Endothelial cell of umbilical vein (primary cell): ENCODE measurements at regions not wholly inside any gene's neighbourhood (a gene's known extent, or its start where the extent isn't known, plus 50 kb on each side); places are given as distances from the start of the nearest gene placed in this dataset.

Experiments used
- EZH2 ChIP-seq: IDR thresholded peaks from 2 replicates; pipeline ENCODE4 v1.6.1; 2012; ENCODE audit warnings: borderline replicate concordance, low read depth, mild to moderate bottlenecking, moderate library complexity, low read length, inconsistent platforms; ENCODE audit not compliant: severe bottlenecking
- JUN ChIP-seq: IDR thresholded peaks from 2 replicates; pipeline ENCODE4 v1.6.1; 2011; ENCODE audit warnings: borderline replicate concordance, low read depth; ENCODE audit not compliant: insufficient read length, insufficient read depth
- POLR2AphosphoS5 ChIP-seq: IDR thresholded peaks from 2 replicates; pipeline ENCODE4 v1.6.1; 2012; ENCODE audit warnings: low read depth, mild to moderate bottlenecking, control low read depth, low read length, moderate library complexity; ENCODE audit not compliant: insufficient read depth
- TF ChIP-seq, protein P1 (sequence below), 2 donors: IDR thresholded peaks; 1 replicate in 1 of 2; 2 replicates in 1 of 2; pipeline ENCODE4 v1.5.1; 2011; ENCODE audit warnings: low read length in 2 of 2, mild to moderate bottlenecking in 2 of 2, moderate library complexity in 2 of 2, control low read depth in 1 of 2, inconsistent platforms in 1 of 2, low read depth in 1 of 2; ENCODE audit not compliant: insufficient read depth in 1 of 2; ENCODE audit errors: extremely low read depth in 1 of 2

DNA sequence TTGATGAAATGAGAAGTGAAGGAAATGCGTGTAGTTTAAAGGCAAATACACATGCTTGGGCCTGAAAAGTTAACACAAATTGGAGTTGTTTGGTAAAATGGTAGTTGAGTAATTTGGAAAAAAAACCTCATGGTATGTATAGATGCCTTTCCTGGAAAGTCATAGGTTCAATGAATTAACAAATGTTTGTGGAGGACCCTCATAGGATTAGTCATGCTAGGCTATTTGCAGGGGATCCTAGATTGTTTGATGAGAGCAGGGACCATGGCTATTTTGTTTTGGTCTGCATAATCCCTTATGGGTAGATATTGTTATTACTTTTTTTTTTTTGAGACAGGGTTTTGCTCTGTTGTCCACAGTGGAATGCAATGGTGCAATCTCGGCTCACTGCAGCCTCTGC is 93.5 kb upstream of the NR3C1 start:
- TF ChIP-seq JUN (no peak), POLR2AphosphoS5 (no peak), EZH2 (no peak)
- TF ChIP-seq, protein P1, sequence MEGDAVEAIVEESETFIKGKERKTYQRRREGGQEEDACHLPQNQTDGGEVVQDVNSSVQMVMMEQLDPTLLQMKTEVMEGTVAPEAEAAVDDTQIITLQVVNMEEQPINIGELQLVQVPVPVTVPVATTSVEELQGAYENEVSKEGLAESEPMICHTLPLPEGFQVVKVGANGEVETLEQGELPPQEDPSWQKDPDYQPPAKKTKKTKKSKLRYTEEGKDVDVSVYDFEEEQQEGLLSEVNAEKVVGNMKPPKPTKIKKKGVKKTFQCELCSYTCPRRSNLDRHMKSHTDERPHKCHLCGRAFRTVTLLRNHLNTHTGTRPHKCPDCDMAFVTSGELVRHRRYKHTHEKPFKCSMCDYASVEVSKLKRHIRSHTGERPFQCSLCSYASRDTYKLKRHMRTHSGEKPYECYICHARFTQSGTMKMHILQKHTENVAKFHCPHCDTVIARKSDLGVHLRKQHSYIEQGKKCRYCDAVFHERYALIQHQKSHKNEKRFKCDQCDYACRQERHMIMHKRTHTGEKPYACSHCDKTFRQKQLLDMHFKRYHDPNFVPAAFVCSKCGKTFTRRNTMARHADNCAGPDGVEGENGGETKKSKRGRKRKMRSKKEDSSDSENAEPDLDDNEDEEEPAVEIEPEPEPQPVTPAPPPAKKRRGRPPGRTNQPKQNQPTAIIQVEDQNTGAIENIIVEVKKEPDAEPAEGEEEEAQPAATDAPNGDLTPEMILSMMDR (IDR thresholded peaks at IDR 0.05; ENCODE audit: extremely low read depth in 1 of 2, insufficient read depth in 1 of 2, low read depth in 1 of 2, low read length in 2 of 2), result no peak
